HEK293T (cell line): ENCODE measurements at regions not wholly inside any gene's neighbourhood (a gene's known extent, or its start where the extent isn't known, plus 50 kb on each side); places are given as distances from the start of the nearest gene placed in this dataset.

Experiments
- CTCF ChIA-PET: fragments of 350-600 bp; formaldehyde crosslinking; extraction: SDS; loops from one replicate; lab custom pipeline; 2021; ENCODE audit warnings: antibody characterized with exemption, inconsistent platforms; lab: Yijun Ruan, JAX
- POLR2A ChIA-PET: fragments of 350-600 bp; formaldehyde crosslinking; extraction: SDS; loops from one replicate; lab custom pipeline; 2020; ENCODE audit warnings: antibody characterized with exemption, inconsistent platforms; lab: Yijun Ruan, JAX
- DNase-seq: peaks from one replicate; pipeline ENCODE4 v3.0.0; 2012; ENCODE audit warnings: mixed read lengths; ENCODE audit errors: extremely low spot score
- ARNT ChIP-seq: fragments of 450-650 bp; IDR thresholded peaks from 2 replicates; pipeline ENCODE4 v1.6.1; 2017; ENCODE audit warnings: mild to moderate bottlenecking
- BHLHE40 ChIP-seq: fragments of 450-650 bp; IDR thresholded peaks from 2 replicates; pipeline ENCODE4 v1.6.1; 2016; ENCODE audit warnings: mild to moderate bottlenecking, moderate library complexity, borderline replicate concordance
- CTBP1 ChIP-seq: fragments of 450-650 bp; IDR thresholded peaks from 2 replicates; pipeline ENCODE4 v1.6.1; 2016; ENCODE audit warnings: borderline replicate concordance
- ELF4 ChIP-seq: fragments of 450-650 bp; IDR thresholded peaks from 2 replicates; pipeline ENCODE4 v1.6.1; 2017; ENCODE audit warnings: antibody characterized with exemption
- FOXA1 ChIP-seq: fragments of 450-650 bp; IDR thresholded peaks from 2 replicates; pipeline ENCODE4 v1.6.1; 2016; ENCODE audit warnings: mild to moderate bottlenecking
- FOXK2 ChIP-seq: fragments of 450-650 bp; IDR thresholded peaks from 2 replicates; pipeline ENCODE4 v1.6.1; 2016; ENCODE audit warnings: mild to moderate bottlenecking
- FOXM1 ChIP-seq: fragments of 450-650 bp; IDR thresholded peaks from 2 replicates; pipeline ENCODE4 v1.6.1; 2017; ENCODE audit warnings: mild to moderate bottlenecking, borderline replicate concordance
- HDGF ChIP-seq: fragments of 450-650 bp; IDR thresholded peaks from 2 replicates; pipeline ENCODE4 v1.6.1; 2017; ENCODE audit warnings: antibody characterized with exemption, borderline replicate concordance
- L3MBTL2 ChIP-seq: fragments of 450-650 bp; conservative IDR thresholded peaks from 2 replicates; pipeline ENCODE4 v1.6.1; 2016; ENCODE audit warnings: mild to moderate bottlenecking
- LEF1 ChIP-seq: fragments of 450-650 bp; IDR thresholded peaks from 2 replicates; pipeline ENCODE4 v1.6.1; 2017; ENCODE audit warnings: mild to moderate bottlenecking, borderline replicate concordance
- NFRKB ChIP-seq: fragments of 450-650 bp; IDR thresholded peaks from 2 replicates; pipeline ENCODE4 v1.6.1; 2016; ENCODE audit warnings: mild to moderate bottlenecking, moderate library complexity
- PKNOX1 ChIP-seq: fragments of 450-650 bp; IDR thresholded peaks from 2 replicates; pipeline ENCODE4 v1.6.1; 2016
- SP1 ChIP-seq: fragments of 450-650 bp; IDR thresholded peaks from 2 replicates; pipeline ENCODE4 v1.6.1; 2017
- SUZ12 ChIP-seq: fragments of 450-650 bp; IDR thresholded peaks from 2 replicates; pipeline ENCODE4 v1.6.1; 2016; ENCODE audit warnings: mild to moderate bottlenecking
- TARDBP ChIP-seq: fragments of 450-650 bp; IDR thresholded peaks from 2 replicates; pipeline ENCODE4 v1.6.1; 2016
- ZNF384 ChIP-seq: fragments of 450-650 bp; IDR thresholded peaks from 2 replicates; pipeline ENCODE4 v1.6.1; 2016

GRCh38 chr2:146451972-146452371 lies 1392.9 kb upstream of the ACVR2A start:
- no peak for TF ChIP-seq ZNF384
- no peak for TF ChIP-seq BHLHE40
- no peak for TF ChIP-seq NFRKB
- no peak for TF ChIP-seq FOXA1
- no peak for TF ChIP-seq ARNT
- TF ChIP-seq TARDBP, result no peak
- TF ChIP-seq CTBP1, result no peak
- no peak for TF ChIP-seq L3MBTL2
- TF ChIP-seq ELF4, result no peak
- no peak for TF ChIP-seq SUZ12
- no peak for TF ChIP-seq FOXK2
- TF ChIP-seq PKNOX1, result no peak
- TF ChIP-seq LEF1, result no peak
- ChIA-PET POLR2A (no interaction called here), CTCF (no interaction called here)
- no peak for DNase-seq

GRCh38 chr2:146450131-146450530 lies 1394.7 kb upstream of the ACVR2A start:
- POLR2A ChIA-PET, result no interaction called here
- CTCF ChIA-PET, result no interaction called here
- DNase-seq, result no peak
- TF ChIP-seq ZNF384, result no peak
- TF ChIP-seq BHLHE40, result no peak
- no peak for TF ChIP-seq FOXK2
- TF ChIP-seq SUZ12, result no peak
- TF ChIP-seq PKNOX1, result no peak
- TF ChIP-seq ELF4, result no peak
- no peak for TF ChIP-seq L3MBTL2
- no peak for TF ChIP-seq FOXM1
- no peak for TF ChIP-seq ARNT
- no peak for TF ChIP-seq FOXA1
- no peak for TF ChIP-seq LEF1
- TF ChIP-seq SP1, result no peak
- TF ChIP-seq NFRKB, result no peak
- no peak for TF ChIP-seq TARDBP
- TF ChIP-seq CTBP1, result no peak
- TF ChIP-seq HDGF, result no peak

- ChIA-PET POLR2A (no interaction called here), CTCF (no interaction called here)
- DNase-seq, result no peak
- TF ChIP-seq ZNF384 (no peak), FOXM1 (no peak), NFRKB (no peak), LEF1 (no peak), FOXA1 (no peak), SUZ12 (no peak), TARDBP (no peak), L3MBTL2 (no peak), BHLHE40 (no peak), ELF4 (no peak), SP1 (no peak)
Measured at GRCh38 chr2:146444987-146445386, 1399.8 kb upstream of the ACVR2A start.

GRCh38 chr2:146444085-146444484 lies 1400.7 kb upstream of the ACVR2A start:
- POLR2A ChIA-PET, result no interaction called here
- TF ChIP-seq FOXK2 (no peak), LEF1 (no peak), ZNF384 (no peak), SUZ12 (no peak), HDGF (no peak), L3MBTL2 (no peak), NFRKB (no peak), SP1 (no peak), ARNT (no peak), PKNOX1 (no peak), FOXA1 (no peak)
- DNase-seq, result no peak
- CTCF ChIA-PET, result no interaction called here

- DNase-seq, result no peak
- no peak for TF ChIP-seq LEF1
- no peak for TF ChIP-seq TARDBP
- TF ChIP-seq ZNF384, result no peak
- POLR2A ChIA-PET, result no interaction called here
- CTCF ChIA-PET, result interaction anchor here (0.6 kb wide), 1 partner anchor 1673 kb away, joined by 5 read pairs; no protein-coding TSS in a partner anchor
Measured at GRCh38 chr2:146438246-146438645, 1406.6 kb upstream of the ACVR2A start.

- no peak for DNase-seq
- POLR2A ChIA-PET, result no interaction called here
- CTCF ChIA-PET, result interaction anchor here (0.6 kb wide), 1 partner anchor 1673 kb away, joined by 5 read pairs; no protein-coding TSS in a partner anchor
- TF ChIP-seq TARDBP, result no peak
- no peak for TF ChIP-seq BHLHE40
- TF ChIP-seq ZNF384, result no peak
- TF ChIP-seq NFRKB, result no peak
- no peak for TF ChIP-seq FOXM1
- TF ChIP-seq ARNT, result no peak
- TF ChIP-seq SP1, result no peak
- TF ChIP-seq HDGF, result no peak
- TF ChIP-seq PKNOX1, result no peak
- no peak for TF ChIP-seq CTBP1
Measured at GRCh38 chr2:146437712-146438111, 1407.1 kb upstream of the ACVR2A start.
